DLD1 (cell line): ENCODE measurements at regions not wholly inside any gene's neighbourhood (a gene's known extent, or its start where the extent isn't known, plus 50 kb on each side); places are given as distances from the start of the nearest gene placed in this dataset.
"Not testable (repeated sequence)": the region's sequence is repeated elsewhere in the genome, so short reads cannot be mapped to it uniquely, and the experiment has no call there.

Experiments used
- in situ Hi-C: cut with HindIII; loops from 2 replicates; pipeline ENCODE4 v1.10.0; 2017; ENCODE audit warnings: low sequenced_read_pairs

DNA sequence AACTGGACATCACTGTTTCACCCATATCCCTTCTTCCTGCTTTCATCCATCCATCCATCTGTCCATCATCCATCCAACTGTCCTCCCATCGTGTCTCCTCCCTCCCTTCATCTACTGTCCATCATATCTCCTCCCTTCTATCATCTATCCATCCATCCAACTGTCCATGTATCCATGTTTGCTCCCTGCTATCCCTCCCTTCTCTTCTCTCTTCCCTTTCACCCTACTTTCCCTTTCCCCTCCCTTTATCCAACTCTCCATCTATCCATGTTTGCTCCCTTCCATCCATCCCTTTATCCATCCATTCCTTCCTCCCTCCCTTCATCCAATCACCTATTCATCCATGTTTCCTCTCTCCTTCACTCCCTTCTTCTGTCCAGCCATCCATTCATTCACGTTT is 92.6 kb upstream of the CTBP2 start:
- in situ Hi-C loops = no loop called here

DNA sequence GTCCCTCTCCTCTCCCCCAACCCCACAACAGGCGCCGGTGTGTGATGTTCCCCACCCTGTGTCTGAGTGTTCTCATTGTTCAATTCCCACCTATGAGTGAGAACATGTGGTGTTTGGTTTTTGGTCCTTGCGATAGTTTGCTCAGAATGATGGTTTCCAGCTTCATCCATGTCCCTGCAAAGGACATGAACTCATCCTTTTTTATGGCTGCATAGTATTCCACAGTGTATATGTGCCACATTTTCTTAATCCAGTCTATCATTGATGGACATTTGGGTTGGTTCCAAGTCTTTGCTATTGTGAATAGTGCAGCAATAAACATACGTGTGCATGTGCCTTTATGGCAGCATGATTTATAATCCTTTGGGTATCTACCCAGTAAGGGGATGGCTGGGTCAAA is 90.5 kb upstream of the CTBP2 start:
- in situ Hi-C loops = not testable (repeated sequence)

DNA sequence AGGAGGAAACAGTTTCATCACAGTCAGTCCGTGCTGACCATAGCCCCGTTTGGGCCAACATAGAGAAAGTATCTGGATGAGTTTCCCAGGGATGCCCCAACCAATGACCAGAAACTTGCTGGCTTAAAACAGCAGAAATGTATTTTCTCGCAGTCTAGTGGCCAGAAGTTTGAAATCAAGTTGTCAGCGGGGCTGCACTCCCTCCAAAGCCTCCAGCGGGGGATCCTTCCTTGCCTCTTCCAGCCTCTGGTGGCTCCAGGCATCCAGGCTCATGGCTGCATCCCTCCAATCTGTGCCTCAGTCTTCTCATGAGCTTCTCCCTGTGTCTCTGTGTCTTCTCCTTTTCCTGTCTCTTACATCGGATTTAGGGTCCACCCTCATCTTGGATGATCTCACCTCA is 89.6 kb upstream of the CTBP2 start:
- in situ Hi-C loops = no loop called here

GRCh38 chr10:125248489-125248888 is 88.1 kb upstream of the CTBP2 start:
- in situ Hi-C loops = no loop called here

GRCh38 chr10:125247576-125247975 is 87.2 kb upstream of the CTBP2 start:
- in situ Hi-C loops = no loop called here

DNA sequence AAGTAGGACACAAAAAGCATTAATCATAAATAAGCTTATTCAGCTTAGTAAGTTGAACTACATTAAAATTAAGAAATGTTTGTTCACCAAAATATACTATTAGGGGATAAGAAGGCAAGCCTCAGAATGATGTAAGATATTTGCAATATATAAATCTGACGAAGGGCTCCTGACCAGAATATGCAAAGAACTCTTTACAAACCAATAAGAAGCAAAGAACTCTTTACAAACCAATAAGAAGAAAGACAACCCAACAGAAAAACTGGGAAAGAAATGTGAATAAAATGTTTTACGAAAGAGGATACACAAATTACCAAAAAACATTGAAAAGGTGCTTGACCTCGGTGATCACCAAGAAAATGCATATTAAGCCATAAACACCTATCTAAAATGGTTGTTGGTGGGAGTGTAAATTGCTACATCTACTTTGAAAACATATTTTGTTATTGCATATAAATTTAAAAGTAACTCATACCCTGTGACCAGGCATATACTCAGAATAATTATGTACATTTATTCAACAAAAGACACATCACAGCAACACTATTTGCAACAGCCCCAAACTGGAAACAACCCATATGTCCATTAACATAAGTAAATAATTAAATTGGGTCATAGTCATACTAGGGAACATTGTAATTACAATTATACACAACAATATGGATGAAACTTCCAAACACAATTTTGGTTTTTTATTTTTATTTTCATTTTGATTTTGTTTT is 83.3 kb upstream of the CTBP2 start:
- in situ Hi-C loops = no loop called here

DNA sequence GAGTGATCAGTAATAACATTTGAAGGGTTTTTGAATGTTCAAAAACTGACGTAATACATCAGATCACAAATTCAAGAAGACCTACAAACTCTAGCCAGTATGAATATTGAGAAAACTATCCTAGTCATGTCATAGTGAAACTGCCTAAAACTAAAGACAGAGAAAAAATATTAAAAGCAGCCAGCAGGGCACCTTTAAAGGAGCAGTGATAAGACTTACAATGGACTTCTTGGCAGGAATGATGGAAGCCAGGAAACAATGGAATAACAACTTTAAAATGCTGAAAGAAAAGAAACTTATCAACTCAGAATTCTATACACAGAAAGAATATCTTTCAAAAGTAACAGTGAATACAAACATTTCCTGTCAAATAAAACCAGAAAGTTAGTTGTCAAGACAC is 78.3 kb upstream of the CTBP2 start:
- in situ Hi-C loops = no loop called here

DNA sequence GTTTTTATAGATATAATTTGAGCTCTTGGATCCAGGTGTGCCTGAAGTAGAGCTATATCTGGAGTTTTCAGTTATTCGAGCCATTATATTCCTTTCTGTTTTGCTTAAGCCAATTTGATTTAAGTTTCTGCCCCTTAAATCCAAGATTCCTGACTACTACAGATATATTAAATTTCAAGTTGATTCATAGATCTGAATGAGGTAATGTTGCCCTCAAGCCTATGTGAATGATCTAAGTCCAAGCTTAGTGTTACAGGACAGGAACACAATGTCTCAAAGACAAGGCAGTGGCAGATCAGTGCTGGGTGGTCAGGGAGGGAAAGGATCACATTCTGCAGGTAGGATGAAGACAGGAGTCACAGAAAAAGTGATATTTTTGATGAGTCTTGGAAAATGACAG is 75.7 kb upstream of the CTBP2 start:
- in situ Hi-C loops = no loop called here

DNA sequence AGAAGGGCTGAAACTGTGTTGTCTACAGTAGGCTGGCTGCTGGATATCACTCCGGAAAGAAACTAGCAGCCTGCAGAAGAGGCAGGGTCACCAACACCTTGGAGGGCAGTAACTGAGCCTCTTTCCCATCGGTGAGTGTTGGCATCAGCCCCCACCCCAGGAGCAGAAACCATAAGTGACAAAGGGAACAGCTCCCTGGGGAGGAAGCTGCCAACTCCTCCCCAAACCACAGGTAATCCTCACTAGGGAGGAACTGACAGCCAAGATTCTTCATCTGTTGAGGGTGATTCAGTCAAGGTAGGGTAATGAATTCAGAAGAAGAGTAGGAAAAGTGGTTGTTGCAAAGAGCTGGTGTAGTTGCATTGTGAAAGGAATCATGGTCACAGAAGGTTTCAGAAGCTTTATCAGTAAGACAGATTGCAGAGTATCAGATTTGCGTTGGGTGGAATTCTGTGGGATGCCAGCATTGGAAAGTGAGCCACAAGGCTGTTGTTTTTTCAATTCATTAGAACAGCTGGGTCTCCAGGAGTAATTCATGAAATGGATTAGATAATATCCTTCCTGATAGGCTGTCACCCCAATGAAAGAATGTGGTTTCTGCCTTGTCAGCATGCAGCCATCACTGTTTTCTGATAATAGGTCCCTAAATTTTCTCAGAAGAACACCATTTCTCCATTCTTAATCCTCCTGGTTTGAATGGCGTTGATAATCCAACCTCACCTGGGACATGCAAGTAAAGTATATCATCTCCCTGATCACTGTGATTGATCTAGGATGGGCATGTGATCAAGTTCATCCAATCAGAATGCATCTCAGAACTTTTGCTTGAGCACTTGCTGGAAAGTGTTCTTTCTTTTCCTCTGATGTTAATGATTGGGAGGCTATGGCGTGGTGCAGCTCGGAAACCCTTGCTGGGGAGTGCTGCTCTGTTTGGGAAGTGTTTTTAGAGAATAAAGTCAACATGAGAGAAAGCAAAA is 75.0 kb upstream of the CTBP2 start:
- in situ Hi-C loops = no loop called here

DNA sequence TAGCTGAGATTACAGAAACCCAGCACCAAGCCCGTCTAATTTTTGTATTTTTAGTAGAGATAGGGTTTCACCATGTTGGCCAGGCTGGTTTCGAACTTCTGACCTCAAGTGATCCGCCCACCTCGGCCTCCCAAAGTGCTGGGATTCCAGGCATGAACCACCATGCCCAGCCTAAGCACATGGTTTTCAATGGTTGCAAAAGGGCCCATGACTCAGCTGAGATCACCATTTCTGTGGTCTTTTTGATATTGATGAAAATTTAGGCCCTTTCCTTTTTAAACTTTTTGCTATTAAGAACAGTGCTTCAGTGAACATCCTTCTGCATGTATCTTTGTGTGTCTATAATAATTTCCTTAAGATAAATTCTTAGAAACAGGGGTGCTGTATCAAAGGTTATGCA is 74.2 kb upstream of the CTBP2 start:
- in situ Hi-C loops = not testable (repeated sequence)

GRCh38 chr10:125233726-125234125 is 73.4 kb upstream of the CTBP2 start:
- in situ Hi-C loops = no loop called here

DNA sequence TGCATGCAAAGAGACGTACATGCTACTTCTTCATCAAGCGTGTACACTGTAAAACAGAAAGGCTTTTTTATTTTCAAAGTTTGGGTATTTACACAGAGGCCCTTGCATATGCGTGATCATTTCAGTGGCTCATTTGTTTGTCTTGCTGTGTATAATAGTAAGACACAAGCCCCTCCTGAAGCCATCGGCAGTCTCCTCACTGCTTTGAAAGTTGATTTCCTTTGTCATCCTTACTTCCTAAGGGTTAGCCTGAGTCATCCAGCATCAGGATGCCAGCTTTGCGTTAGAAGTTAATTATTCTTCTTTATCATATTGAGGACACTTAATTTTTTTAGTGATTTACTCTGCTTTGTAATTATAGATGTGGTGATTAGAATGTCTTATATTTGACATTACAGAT is 72.5 kb upstream of the CTBP2 start:
- in situ Hi-C loops = no loop called here

- in situ Hi-C loops = no loop called here
Measured at GRCh38 chr10:125231813-125232475, 71.6 kb upstream of the CTBP2 start.

- in situ Hi-C loops = no loop called here
Measured at GRCh38 chr10:125231116-125231812, 70.9 kb upstream of the CTBP2 start.

GRCh38 chr10:125230251-125230650 is 69.9 kb upstream of the CTBP2 start:
- in situ Hi-C loops = no loop called here

DNA sequence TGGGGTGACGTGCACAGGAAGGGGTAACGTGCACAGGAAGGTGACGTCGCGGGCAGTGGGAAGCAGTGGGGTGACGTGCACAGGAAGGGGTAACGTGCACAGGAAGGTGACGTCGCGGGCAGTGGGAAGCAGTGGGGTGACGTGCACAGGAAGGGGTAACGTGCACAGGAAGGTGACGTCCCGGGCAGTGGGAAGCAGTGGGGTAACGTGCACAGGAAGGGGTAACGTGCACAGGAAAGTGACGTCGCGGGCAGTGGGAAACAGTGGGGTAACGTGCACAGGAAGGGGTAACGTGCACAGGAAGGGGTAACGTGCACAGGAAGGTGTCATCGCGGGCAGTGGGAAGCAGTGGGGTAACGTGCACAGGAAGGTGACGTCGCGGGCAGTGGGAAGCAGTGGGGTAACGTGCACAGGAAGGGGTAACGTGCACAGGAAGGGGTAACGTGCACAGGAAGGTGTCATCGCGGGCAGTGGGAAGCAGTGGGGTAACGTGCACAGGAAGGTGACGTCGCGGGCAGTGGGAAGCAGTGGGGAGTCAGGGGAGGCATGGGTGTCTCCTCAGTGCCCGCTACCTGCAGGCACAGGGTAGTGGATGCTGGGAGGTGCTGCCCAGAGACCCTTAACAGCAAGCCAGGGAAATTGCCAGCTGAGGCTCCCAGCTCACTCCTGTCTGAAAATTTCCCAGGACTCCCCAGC is 68.0 kb upstream of the CTBP2 start:
- in situ Hi-C loops = not testable (repeated sequence)

DNA sequence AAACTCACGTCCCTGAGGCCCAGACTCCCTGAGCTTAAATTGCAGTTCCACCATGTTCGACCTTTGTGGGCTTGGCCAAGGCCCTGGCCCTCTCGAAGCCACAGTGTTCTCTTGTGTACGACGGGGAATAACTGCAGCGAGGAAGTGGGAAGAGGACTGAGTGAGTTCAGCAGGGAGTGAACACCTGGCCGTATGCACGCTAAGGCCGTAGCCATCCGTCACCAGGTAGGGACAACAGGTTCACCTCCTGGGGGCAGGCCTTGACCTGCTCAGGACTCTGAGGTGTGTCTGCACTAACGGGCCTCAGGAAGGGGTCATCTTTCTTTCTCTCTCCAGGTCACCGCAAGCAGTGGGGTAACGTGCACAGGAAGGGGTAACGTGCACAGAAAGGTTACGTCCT is 67.2 kb upstream of the CTBP2 start:
- in situ Hi-C loops = no loop called here

- in situ Hi-C loops = no loop called here
Measured at GRCh38 chr10:125226823-125227222, 66.5 kb upstream of the CTBP2 start.

DNA sequence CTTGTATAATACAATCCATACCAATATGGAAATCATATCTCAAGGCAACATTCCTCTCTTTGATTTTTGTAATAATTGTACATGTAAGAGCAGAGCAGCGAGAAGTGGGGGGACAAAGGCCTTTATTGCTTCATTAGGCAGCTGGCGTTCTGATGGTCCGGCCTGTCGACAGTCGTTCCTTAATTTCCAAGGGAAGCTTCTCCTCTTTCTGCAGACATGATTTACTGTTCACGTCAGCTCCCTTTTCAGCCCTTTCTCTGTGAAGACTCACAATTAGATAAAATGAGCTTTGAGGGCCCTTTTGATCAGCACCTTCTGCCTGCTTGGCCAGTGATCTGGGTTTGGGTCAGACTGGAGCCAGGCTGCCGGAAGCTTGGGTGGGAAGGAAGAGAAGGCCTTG is 65.6 kb upstream of the CTBP2 start:
- in situ Hi-C loops = no loop called here

- in situ Hi-C loops = no loop called here
Measured at GRCh38 chr10:125225051-125225450, 64.7 kb upstream of the CTBP2 start.
